GM19328 (cell line): ENCODE measurements at regions not wholly inside any gene's neighbourhood (a gene's known extent, or its start where the extent isn't known, plus 50 kb on each side); places are given as distances from the start of the nearest gene placed in this dataset.
"Not testable (repeated sequence)": the region's sequence is repeated elsewhere in the genome, so short reads cannot be mapped to it uniquely, and the experiment has no call there.

Source experiments
- ATAC-seq: cut with Tn5 transposase; IDR thresholded peaks from one replicate; pipeline ENCODE4 v1.9.1; 2021; ENCODE audit warnings: mild to moderate bottlenecking, moderate library complexity; ENCODE audit not compliant: unreplicated experiment

DNA sequence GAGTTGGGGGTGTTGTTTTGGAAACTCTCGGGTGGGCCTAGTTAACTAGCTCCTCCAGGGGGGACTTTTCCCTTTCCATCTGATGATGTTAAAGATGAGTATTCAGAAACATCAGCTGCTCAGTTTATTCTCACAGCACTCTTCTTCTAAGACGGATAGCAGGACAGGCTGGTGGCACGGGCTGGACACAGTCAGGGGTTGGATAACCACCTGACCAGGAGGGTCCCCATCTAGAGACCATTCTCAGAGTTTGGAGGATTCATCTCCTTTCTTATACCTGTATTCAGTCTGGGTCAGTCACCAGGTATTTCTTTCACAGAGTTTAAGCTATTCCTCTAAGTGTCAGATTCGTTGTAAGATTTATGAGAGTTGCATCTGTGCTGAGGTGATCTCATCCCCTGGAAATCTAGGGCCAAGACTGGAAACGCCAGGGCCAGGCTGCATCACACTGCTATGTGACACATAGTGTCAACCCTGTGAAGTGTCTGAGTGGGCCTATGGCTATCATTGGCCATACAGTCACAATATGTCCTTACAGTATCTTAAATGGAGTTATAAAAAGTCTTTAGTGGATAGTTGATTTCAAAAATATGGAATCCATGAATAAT lies 111.7 kb downstream of the FAM50B start:
- ATAC-seq = no peak

DNA sequence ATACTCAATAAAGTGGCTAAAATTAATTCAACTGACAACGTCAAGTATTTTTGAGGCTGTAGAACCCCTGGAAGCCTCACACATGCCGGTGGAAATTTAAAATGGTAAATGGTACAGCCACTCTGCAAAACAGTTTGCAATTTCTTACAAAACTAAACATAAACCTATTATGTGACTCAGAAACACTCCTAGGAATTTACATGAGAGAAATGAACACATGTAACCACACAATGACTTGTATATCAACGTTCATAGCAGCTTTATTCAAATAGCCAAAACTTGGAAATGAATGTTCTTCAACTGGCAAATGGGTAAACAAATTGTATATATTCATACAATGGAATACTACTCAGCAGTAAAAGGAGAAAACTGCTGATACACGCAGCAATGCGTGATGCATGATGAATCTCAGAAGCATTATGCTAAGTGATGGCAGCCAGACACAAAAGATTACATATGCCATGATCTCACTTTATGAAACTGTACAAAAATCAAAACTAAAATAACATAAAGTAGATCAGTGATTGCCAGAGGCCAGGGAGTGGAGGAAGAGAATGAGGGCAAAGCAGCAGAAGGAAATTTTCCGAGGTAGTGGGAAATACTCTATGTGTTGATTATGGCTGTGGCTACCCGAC lies 112.5 kb downstream of the FAM50B start:
- no peak for ATAC-seq

DNA sequence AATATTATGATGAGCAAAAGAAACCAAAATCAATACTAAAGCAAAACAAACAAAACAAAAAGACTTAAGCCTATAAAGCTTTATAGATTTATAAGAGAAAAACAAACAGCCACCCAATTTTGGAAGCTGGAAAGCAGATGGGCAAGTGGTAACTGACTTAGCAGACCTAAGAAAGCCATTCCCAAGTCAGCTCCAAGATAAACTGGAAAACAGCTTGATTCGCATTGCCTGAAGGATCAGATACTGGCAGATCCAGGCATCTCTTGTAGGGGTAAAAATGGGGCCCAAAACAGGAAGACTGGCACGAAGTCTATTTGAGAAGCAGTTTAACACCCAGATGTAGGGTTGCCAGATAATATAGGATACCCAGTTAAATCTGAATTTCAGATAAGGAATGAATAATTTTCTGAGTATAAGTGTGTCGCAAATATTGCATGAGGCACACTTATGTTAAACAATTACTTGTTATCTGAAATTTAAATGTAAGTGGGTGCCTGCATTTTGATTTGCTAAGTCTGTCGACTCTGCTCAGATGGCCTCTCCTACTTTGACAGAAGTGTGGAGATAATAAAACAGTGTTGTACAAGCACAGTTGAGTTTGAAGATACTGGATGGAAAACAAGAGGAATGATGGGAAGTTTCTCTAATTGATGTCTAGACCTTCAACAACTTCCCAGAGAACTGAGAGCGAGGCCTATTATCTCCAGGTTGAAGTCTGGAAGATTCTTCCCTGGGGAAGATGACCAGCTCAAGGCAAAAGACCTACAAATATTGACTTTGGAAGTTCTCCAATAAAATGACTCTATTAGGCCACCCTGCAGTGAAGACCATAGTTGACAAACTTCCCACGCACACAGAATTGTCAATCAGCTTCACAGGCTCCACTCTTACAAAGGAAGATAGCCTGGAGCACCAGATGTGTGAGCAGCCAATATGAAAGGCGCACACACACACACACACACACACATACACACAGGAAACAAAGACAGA lies 113.4 kb downstream of the FAM50B start:
- no peak for ATAC-seq

DNA sequence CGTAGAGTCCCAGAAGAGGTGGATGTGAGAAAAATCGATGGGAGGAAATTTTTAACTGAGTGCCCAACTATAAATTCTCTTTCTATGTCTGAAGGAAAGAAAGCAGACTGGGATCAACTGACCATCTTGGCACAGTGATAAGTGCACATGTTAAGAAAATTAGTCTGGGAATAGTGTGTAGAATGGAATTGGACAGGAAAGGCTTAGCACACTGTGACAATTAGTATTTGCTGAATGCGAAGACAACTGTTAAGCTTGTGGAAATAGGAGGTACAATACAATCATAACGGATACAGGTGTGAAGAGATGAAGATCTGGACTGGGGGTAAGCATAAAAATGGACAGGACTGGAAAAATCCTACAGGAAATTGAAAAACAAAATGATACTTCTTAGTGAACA lies 114.3 kb downstream of the FAM50B start:
- no peak for ATAC-seq

DNA sequence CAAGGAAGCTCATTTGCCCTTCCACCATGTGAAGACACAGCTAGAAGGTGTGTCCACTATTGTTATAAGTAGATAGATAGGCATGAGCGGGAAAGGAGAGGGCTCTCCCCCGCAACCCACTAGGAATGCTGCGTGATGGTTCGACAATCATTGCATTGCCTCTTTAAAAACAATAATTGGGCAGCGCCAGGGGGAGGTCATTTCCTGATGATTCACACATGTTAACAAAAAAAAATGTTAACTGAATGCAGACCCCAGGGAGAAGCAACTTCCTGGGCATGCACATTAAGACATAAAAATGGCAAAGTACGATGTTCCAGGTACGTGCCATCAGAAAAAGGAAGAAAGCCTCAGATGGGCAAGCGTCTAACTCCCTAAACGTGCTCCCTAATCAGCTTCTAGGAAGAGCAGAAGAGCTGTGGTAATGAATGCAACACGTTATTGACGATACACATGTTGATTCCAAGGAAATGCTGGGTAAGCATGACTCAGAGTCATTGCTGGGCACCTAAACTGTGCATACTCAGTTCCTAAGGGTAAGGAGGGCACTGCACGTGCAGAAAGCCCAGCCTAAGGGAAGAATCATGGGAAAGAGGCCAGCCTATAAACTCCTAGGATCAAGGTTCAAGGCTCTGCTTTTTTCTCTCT lies 113.7 kb downstream of the FAM217A start:
- ATAC-seq = no peak

DNA sequence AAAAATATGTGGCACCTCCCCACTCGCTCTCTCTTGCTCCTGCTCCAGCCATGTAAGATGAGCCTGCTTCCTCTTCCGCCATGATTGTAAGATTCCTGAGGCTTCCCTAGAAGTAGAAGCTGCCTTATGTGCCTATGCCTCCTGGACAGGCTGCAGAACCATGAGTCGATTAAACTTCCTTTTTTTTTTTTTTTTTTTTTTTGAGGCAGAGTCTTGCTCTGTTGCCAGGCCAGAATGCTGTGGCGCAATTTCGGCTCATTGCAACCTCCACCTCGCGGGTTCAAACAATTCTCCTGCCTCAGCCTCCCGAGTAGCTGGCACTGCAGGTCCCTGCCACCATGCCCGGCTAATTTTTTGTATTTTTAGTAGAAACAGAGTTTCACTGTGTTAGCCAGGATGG lies 112.5 kb downstream of the FAM217A start:
- ATAC-seq = no peak

DNA sequence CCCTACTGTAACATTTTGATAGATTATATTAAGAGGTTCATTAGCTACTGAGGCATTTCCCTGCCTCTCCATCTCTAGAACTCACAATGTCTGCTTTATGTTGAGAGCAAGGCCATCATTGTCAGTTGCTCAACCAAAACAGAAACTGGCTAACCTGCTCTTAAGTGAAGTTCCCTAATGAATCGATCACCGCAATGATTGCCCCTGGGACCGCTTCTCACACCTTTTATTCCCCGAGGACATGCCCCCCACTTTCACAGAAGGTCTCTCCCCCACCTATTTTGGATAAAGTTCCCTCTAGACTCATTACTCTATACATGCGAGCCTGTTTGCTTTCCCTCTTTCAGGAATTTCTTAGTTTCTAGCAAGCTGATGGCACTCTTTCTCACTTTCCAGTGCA lies 108.8 kb downstream of the FAM217A start:
- no peak for ATAC-seq

DNA sequence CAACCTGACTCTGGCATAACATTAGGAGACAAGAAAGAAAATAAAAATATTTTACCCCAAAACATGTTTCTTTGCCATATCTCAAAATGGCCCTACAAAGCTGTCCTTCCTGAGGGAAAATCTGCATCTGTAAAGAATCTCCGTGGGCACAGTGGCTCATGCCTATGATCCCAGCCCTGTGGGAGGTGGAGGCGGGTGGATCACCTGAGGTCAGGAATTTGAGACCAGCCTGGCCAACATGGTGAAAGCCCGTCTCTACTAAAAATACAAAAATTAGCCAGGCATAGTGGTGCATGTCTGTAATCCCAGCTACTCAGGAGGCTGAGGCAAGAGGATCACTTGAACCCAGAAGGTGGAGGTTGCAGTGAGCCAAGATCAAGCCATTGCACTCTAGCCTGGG lies 105.8 kb downstream of the FAM217A start:
- ATAC-seq = not testable (repeated sequence)

DNA sequence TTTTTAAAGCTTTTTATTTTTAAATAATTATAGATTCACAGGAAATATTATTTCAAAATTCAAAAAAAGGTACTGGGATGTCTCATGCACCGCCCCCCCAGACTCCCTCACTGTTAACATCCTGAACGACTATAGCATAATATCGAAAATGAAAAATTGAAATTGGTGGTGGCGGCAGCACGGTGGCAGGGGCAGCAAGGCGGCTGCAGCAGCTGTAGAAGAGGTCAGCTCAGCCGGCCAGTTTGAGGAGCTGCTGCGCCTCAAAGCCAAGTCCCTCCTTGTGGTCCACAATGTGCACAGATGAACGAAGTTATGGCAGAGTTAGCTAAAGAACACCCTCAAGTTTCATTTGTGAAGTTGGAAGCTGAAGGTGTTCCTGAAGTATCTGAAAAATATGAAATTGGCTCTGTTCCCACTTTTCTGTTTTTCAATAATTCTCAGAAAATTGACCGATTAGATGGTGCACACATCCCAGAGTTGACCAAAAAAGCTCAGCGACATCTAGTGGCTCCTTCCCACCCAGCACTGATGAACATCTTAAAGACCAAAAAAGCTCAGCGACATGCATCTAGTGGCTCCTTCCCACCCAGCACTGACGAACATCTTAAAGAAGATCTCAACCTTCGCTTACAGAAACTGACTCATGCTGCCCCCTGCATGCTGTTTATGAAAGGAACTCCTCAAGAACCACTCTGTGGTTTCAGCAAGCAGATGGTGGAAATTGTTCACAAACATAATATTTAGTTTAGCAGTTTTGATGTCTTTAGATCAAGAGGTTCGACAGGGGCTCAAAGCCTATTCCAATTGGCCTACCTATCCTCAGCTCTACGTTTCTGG lies 100.8 kb downstream of the FAM217A start:
- ATAC-seq = peak; percentile 89

DNA sequence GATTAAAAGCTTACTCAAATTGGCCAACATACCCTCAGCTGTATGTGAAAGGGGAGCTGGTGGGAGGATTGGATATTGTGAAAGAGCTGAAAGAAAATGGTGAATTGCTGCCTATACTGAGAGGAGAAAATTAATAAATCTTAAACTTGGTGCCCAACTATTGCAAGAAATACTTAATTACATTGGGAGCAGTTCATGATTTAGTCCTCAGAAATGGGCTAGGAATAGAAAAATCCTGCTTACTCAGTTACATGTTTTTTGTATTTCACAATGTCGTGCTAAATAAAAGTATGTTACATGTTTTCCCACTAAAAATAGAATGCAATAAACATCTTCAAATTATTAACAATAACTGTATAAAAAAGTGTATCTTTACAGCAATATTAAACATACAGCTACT lies 100.0 kb downstream of the FAM217A start:
- ATAC-seq = not testable (repeated sequence)

DNA sequence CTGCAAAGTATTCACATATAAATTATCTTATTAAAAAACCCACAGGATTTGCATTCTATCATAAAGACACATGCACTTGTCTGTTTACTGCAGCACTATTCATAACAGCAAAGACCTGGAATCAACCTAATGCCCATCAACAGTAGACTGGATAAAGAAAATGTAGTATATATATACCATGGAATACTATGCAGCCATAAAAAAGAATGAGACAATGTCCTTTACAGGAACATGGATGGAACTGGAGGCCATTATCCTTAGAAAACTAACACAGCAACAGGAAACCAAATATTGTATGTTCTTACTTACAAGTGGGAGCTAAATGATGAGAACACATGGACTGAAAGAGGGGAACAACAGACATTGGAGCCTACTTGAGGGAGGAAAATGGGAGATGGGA lies 97.0 kb downstream of the FAM217A start:
- no peak for ATAC-seq

DNA sequence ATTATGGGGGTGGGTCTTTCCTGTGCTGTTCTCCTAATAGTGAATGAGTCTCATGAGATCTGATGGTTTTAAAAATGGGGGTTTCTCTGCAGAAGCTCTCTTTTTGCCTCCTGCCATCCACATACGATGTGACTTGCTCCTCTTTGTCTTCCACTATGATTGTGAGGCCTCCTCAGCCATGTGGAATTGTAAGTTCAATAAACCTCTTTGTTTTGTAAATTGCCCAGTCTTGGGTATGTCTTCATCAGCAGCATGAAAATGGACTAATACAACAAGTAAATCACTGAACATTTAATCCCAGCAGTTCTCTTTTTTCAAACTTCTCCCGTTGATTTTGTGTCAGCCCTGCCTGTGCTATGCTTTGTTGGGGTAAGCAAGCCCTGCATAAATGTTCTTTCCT lies 95.2 kb downstream of the FAM217A start:
- no peak for ATAC-seq

DNA sequence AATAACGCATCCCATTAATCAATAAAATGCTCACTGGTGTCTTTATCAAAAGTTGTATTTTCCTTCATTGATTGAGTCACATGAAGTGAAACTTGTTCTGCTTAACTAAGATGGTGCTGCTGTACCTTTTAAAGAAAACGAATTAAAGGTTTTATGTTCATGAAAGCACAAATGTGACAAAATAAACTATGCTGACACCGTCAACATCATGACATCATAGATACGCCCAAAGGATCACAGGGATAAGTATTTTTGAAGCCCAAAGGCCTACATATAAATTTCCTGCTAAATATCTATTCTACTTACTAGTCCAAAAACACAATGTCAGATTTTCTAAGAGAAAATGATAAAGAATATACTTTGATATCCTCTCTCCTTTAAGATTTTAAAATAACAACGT lies 94.4 kb downstream of the FAM217A start:
- no peak for ATAC-seq

DNA sequence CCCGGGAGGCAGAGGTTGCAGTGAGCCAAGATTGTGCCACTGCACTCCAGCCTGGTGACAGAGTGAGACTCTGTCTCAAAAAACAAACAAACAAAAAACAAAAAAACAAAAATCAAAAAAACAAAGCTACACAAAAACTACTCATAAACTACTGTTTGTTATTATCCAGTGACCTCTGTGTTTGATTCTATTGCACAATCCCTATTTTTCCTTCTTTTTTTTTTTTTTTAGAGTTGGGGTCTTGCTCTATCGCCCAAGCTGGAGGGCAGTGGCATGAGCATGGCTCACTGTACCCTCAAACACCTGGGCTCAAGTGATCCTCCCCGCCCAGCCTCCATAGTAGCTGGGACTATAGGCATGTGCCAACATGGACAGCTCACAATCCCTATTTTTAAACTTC lies 92.7 kb downstream of the FAM217A start:
- no peak for ATAC-seq

DNA sequence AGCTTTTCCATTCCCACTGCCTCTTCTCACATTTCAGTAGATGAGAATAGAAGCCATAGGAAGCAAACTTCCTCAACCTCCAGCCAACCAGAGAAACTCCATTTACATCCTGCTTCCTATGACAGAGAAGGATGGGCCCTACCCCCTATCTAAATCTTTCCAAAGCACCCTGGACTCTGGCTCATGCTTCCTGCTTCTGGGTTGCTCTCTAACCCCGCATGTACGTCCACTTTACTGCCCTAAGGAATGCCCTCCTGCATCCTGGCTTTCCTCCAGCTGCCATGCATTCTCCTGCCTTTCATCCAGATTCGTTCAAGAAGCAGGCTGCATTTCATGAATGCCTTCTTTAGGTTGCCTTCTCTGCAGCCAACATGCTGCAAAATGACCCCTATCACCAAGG lies 91.9 kb downstream of the FAM217A start:
- no peak for ATAC-seq

DNA sequence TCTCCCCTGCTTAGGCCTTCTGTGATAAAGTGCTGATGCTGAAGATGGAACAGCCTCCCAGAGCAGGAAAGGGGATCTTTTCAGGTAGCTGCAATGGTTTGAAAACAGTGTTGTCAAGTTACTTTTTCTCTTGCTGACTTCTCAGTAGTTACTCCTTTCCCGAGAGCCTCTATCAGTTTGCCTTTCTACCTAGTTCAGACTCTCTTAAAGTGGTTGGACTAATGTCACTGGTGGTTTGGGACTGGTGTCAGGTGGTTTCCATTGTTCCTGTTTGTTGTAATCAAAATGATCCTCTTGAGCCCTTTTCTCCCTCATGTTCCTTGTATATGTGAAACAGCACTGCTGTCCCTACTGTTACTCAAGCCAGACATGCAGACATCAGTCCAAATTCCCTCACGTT lies 91.4 kb downstream of the FAM217A start:
- no peak for ATAC-seq

DNA sequence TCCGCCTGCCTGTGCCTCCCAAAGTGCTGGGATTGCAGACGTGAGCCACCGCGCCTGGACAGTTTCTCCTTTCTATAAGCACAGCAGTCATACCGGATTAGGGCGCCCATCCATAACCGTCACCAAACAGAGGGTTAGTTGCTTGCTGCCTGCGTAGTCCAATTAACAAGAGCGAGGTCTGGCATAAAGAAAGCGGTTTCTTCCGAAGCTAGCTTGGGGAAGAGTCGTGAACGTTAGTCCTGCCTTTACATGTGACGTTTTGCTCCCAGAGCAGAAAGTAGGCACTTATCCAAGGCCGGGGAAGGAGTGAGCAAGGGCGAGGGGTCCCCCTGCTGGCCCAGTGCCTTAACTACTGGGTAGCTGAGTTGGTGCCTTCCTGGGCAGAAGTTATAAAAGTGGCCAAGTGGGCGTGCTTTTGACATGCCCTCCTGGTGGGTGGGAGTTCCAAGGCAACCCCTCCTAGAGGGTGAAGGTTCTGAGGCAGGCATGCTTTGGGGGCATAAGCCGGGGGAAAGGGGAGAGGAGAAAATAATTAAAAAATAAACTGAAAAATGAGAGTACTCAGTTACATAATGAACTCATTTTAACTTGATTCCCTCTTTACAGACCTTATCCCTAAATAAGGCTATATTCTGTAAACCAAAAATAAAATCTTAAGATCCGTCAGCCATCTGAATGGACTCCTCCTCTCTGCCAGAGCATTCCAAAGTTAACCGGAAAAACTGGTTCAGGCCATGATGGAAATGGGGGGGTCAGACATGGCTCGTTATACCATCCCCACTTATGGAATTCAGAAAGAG lies 88.0 kb downstream of the FAM217A start:
- ATAC-seq = no peak

DNA sequence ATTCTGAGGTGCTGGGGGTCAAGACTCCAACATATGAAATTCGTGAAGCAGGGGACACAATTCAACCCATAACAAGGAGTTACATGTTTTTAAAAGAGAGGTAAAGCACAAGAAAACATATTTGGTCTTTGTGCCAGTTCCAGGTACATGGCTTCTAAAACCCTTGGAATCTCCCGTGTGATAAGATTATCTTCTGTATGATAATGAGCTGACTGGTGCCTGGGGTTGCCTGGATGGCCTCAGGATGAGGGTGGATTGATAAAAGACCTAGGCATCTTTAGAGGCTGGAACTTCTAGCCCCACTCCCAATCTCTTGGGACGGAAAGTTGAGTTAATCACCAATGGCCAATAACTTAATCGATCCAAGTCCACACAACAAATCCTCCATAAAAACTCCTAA lies 87.0 kb downstream of the FAM217A start:
- ATAC-seq = no peak

DNA sequence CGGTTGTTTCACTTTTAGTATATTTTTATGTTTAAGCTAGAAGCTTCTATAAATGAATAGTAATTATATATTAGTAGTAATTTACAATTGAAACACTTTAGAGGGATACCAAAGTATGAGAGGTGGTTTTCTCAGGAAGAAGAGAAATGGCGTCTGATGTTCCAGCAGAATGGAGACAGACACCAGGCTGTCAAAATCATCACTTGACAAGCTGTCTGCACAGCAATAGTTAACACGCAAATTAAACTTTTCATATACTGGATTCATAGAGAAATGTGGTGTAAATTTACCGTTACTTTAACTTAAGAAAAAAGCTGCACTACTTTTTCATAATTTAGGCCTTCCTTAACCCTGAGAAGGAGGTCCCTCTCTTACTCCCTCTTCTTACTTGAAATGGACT lies 82.6 kb downstream of the FAM217A start:
- no peak for ATAC-seq
